HEK293 (cell line): ENCODE measurements at regions not wholly inside any gene's neighbourhood (a gene's known extent, or its start where the extent isn't known, plus 50 kb on each side); places are given as distances from the start of the nearest gene placed in this dataset.

Experiments used
- GLIS1 ChIP-seq: fragments of 450-650 bp; formaldehyde crosslinking; IDR thresholded peaks from 2 replicates; pipeline ENCODE4 v1.5.1; 2016; ENCODE audit warnings: missing biosample characterization, missing genetic modification characterization
- OSR2 ChIP-seq: fragments of 450-650 bp; formaldehyde crosslinking; IDR thresholded peaks from 2 replicates; pipeline ENCODE4 v1.5.1; 2016; ENCODE audit warnings: missing biosample characterization, missing genetic modification characterization
- RBAK ChIP-seq: fragments of 450-650 bp; formaldehyde crosslinking; IDR thresholded peaks from 2 replicates; pipeline ENCODE4 v1.5.1; 2016; ENCODE audit warnings: missing biosample characterization, missing genetic modification characterization
- REPIN1 ChIP-seq: fragments of 450-650 bp; formaldehyde crosslinking; IDR thresholded peaks from 2 replicates; pipeline ENCODE4 v1.5.1; 2017; ENCODE audit warnings: missing biosample characterization, missing genetic modification characterization, low read depth
- SP2 ChIP-seq: fragments of 450-650 bp; formaldehyde crosslinking; IDR thresholded peaks from 2 replicates; pipeline ENCODE4 v1.5.1; 2016; ENCODE audit warnings: missing biosample characterization, missing genetic modification characterization
- TCF7L2 ChIP-seq: IDR thresholded peaks from 2 replicates; pipeline ENCODE4 v1.6.1; 2011; ENCODE audit warnings: low read depth, mild to moderate bottlenecking, inconsistent platforms, low read length, moderate library complexity, borderline replicate concordance
- ZBTB1 ChIP-seq: fragments of 450-650 bp; formaldehyde crosslinking; IDR thresholded peaks from 2 replicates; pipeline ENCODE4 v1.5.1; 2016; ENCODE audit warnings: missing biosample characterization, missing genetic modification characterization
- ZBTB8A ChIP-seq: fragments of 450-650 bp; formaldehyde crosslinking; IDR thresholded peaks from 2 replicates; pipeline ENCODE4 v1.5.1; 2016; ENCODE audit warnings: missing biosample characterization, missing genetic modification characterization
- ZNF146 ChIP-seq: fragments of 450-650 bp; formaldehyde crosslinking; IDR thresholded peaks from 2 replicates; pipeline ENCODE4 v1.5.1; 2016; ENCODE audit warnings: missing biosample characterization, missing genetic modification characterization
- ZNF239 ChIP-seq: fragments of 450-650 bp; formaldehyde crosslinking; IDR thresholded peaks from 2 replicates; pipeline ENCODE4 v1.5.1; 2016; ENCODE audit warnings: missing biosample characterization, missing genetic modification characterization
- ZNF274 ChIP-seq, 2 experiments: fragments of 200-500 bp in 1 of 2; fragments of 450-650 bp in 1 of 2; sonication (Bioruptor generic) in 1 of 2; formaldehyde crosslinking in 1 of 2; IDR thresholded peaks; 2 replicates each; pipeline versions ENCODE4 v1.5.1 to v1.6.1; 2014 to 2016; ENCODE audit warnings: borderline replicate concordance in 1 of 2, inconsistent platforms in 1 of 2, low read length in 1 of 2, missing biosample characterization in 1 of 2, missing genetic modification characterization in 1 of 2
- ZNF48 ChIP-seq: fragments of 450-650 bp; formaldehyde crosslinking; IDR thresholded peaks from 2 replicates; pipeline ENCODE4 v1.5.1; 2016; ENCODE audit warnings: missing biosample characterization, missing genetic modification characterization
- ZNF521 ChIP-seq: fragments of 450-650 bp; formaldehyde crosslinking; IDR thresholded peaks from 2 replicates; pipeline ENCODE4 v1.5.1; 2017; ENCODE audit warnings: missing biosample characterization, mild to moderate bottlenecking, missing genetic modification characterization
- ZNF529 ChIP-seq: fragments of 450-650 bp; formaldehyde crosslinking; IDR thresholded peaks from 2 replicates; pipeline ENCODE4 v1.5.1; 2017; ENCODE audit warnings: missing genetic modification characterization, missing biosample characterization; ENCODE audit not compliant: insufficient replicate concordance
- ZNF629 ChIP-seq: fragments of 450-650 bp; formaldehyde crosslinking; IDR thresholded peaks from 2 replicates; pipeline ENCODE4 v1.5.1; 2017; ENCODE audit warnings: missing biosample characterization, missing genetic modification characterization
- ZNF843 ChIP-seq: fragments of 450-650 bp; formaldehyde crosslinking; IDR thresholded peaks from 2 replicates; pipeline ENCODE4 v1.5.1; 2016; ENCODE audit warnings: missing biosample characterization, missing genetic modification characterization
- TF ChIP-seq, protein P1 (sequence below): fragments of 450-650 bp; formaldehyde crosslinking; IDR thresholded peaks from 2 replicates; pipeline ENCODE4 v1.5.1; 2017; ENCODE audit warnings: missing biosample characterization, missing genetic modification characterization
- TF ChIP-seq, protein P2 (sequence below): fragments of 450-650 bp; formaldehyde crosslinking; IDR thresholded peaks from 2 replicates; pipeline ENCODE4 v1.5.1; 2016; ENCODE audit warnings: missing biosample characterization, missing genetic modification characterization
- TF ChIP-seq, protein P3 (sequence below): fragments of 450-650 bp; formaldehyde crosslinking; IDR thresholded peaks from 2 replicates; pipeline ENCODE4 v1.5.1; 2016; ENCODE audit warnings: missing biosample characterization, missing genetic modification characterization, borderline replicate concordance

DNA sequence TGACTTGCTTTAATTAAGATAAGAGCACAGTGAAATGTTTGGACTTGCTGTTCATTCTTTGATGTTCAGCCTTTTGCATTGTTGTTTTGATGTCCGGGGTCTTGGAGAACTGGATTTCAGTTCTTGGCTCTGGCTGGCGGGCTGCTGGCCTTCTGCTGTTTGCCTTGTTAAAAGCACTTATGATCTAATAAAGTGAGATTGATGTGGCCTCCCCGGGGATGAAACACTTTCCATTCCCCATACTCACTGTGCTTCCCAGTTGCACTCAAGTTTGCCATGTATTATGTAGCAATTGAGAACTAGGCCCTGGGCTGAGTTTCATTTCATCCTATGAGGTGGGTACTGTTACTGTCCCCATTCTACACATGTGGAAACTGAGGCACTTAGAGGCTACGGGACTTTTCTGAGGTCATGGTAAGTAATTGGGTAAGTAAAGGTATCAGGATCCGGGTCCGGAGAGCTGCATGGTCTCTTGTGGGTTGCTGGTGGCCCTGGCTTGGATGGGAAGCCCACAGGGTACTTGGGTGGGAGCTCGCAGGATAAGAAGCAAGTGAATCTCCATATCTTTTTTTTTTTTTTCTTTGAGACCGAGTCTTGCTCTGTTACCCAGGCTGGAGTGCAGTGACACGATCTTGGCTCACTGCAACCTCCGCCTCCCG, 127.7 kb upstream of the ZBTB40 start (continued):
- TF ChIP-seq, protein P1, sequence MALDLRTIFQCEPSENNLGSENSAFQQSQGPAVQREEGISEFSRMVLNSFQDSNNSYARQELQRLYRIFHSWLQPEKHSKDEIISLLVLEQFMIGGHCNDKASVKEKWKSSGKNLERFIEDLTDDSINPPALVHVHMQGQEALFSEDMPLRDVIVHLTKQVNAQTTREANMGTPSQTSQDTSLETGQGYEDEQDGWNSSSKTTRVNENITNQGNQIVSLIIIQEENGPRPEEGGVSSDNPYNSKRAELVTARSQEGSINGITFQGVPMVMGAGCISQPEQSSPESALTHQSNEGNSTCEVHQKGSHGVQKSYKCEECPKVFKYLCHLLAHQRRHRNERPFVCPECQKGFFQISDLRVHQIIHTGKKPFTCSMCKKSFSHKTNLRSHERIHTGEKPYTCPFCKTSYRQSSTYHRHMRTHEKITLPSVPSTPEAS (tag by site-specific recombination) = no peak
- TF ChIP-seq, protein P2, sequence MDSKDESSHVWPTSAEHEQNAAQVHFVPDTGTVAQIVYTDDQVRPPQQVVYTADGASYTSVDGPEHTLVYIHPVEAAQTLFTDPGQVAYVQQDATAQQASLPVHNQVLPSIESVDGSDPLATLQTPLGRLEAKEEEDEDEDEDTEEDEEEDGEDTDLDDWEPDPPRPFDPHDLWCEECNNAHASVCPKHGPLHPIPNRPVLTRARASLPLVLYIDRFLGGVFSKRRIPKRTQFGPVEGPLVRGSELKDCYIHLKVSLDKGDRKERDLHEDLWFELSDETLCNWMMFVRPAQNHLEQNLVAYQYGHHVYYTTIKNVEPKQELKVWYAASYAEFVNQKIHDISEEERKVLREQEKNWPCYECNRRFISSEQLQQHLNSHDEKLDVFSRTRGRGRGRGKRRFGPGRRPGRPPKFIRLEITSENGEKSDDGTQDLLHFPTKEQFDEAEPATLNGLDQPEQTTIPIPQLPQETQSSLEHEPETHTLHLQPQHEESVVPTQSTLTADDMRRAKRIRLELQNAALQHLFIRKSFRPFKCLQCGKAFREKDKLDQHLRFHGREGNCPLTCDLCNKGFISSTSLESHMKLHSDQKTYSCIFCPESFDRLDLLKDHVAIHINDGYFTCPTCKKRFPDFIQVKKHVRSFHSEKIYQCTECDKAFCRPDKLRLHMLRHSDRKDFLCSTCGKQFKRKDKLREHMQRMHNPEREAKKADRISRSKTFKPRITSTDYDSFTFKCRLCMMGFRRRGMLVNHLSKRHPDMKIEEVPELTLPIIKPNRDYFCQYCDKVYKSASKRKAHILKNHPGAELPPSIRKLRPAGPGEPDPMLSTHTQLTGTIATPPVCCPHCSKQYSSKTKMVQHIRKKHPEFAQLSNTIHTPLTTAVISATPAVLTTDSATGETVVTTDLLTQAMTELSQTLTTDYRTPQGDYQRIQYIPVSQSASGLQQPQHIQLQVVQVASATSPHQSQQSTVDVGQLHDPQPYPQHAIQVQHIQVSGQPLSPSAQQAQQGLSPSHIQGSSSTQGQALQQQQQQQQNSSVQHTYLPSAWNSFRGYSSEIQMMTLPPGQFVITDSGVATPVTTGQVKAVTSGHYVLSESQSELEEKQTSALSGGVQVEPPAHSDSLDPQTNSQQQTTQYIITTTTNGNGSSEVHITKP (tag by site-specific recombination) = no peak
- TF ChIP-seq SP2 (tag by site-specific recombination) (no peak), ZNF529 (tag by site-specific recombination) (no peak), REPIN1 (tag by site-specific recombination) (no peak), ZBTB8A (tag by site-specific recombination) (0 out of 2 replicates have a peak, but pooled peaks have one; percentile 19), ZNF521 (tag by site-specific recombination) (no peak), ZBTB1 (tag by site-specific recombination) (no peak), ZNF146 (tag by site-specific recombination) (no peak), RBAK (tag by site-specific recombination) (no peak), ZNF239 (no peak), OSR2 (tag by site-specific recombination) (peak; percentile 12; the same call in 1 of the 2 replicates), GLIS1 (tag by site-specific recombination) (peak; percentile 74), ZNF843 (tag by site-specific recombination) (no peak), ZNF274 (IDR thresholded peaks at IDR 0.05; ENCODE audit: low read length) (no peak), ZNF274 (tag by site-specific recombination; IDR thresholded peaks at IDR 0.05; ENCODE audit: borderline replicate concordance) (no peak), TCF7L2 (no peak), ZNF629 (tag by site-specific recombination) (no peak), ZNF48 (tag by site-specific recombination) (no peak)
- TF ChIP-seq, protein P3, sequence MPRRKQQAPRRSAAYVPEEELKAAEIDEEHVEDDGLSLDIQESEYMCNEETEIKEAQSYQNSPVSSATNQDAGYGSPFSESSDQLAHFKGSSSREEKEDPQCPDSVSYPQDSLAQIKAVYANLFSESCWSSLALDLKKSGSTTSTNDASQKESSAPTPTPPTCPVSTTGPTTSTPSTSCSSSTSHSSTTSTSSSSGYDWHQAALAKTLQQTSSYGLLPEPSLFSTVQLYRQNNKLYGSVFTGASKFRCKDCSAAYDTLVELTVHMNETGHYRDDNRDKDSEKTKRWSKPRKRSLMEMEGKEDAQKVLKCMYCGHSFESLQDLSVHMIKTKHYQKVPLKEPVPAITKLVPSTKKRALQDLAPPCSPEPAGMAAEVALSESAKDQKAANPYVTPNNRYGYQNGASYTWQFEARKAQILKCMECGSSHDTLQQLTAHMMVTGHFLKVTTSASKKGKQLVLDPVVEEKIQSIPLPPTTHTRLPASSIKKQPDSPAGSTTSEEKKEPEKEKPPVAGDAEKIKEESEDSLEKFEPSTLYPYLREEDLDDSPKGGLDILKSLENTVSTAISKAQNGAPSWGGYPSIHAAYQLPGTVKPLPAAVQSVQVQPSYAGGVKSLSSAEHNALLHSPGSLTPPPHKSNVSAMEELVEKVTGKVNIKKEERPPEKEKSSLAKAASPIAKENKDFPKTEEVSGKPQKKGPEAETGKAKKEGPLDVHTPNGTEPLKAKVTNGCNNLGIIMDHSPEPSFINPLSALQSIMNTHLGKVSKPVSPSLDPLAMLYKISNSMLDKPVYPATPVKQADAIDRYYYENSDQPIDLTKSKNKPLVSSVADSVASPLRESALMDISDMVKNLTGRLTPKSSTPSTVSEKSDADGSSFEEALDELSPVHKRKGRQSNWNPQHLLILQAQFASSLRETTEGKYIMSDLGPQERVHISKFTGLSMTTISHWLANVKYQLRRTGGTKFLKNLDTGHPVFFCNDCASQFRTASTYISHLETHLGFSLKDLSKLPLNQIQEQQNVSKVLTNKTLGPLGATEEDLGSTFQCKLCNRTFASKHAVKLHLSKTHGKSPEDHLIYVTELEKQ (tag by site-specific recombination) = no peak
